ENCODE measurements at regions not wholly inside any gene's neighbourhood (a gene's known extent, or its start where the extent isn't known, plus 50 kb on each side); places are given as distances from the start of the nearest gene placed in this dataset.

- H3K36me3 ChIP-seq (ENCODE audit: control insufficient read depth, insufficient read depth, low read length), result no peaks in the 10 kb centered on the region
- H3K4me2 ChIP-seq (ENCODE audit: low read depth, low read length), result no peak overlapping the region
- H2AK5ac ChIP-seq (ENCODE audit: low read depth, low read length), result no peak overlapping the region
- H2BK120ac ChIP-seq (ENCODE audit: low read depth, low read length), result no peak overlapping the region
- H3K18ac ChIP-seq (ENCODE audit: low read depth, low read length), result no peak overlapping the region
- peaks cover 28% of the 10 kb centered on the region for H3K27me3 ChIP-seq (ENCODE audit: control insufficient read depth, insufficient read depth, low read length)
- DNase-seq (no peak), ATAC-seq (ENCODE audit: low read depth) (no peak)
- no peak overlapping the region for H3K4ac ChIP-seq (ENCODE audit: low read depth, low read length)
- no peak overlapping the region for H3K23ac ChIP-seq (ENCODE audit: low read depth, low read length)
- H2AK9ac ChIP-seq (replicated peaks; ENCODE audit: low read depth, low read length, poor library complexity), result no peak overlapping the region
- H3K79me1 ChIP-seq (ENCODE audit: low read depth in 1 of 2, low read length in 2 of 2), result no peaks in the 10 kb centered on the region
- no peak overlapping the region for H3K56ac ChIP-seq (ENCODE audit: extremely low read depth, insufficient read depth, low read length)
- no peak overlapping the region for H2BK20ac ChIP-seq (ENCODE audit: low read depth, low read length)
- H2BK15ac ChIP-seq (ENCODE audit: low read depth, low read length), result no peak overlapping the region
- TF ChIP-seq ELK1 (IDR thresholded peaks at IDR 0.05; ENCODE audit: borderline replicate concordance, low read depth, low read length), result no peak
- no peak for TF ChIP-seq USF2 (IDR thresholded peaks at IDR 0.05; ENCODE audit: low read depth, low read length)
- no peak for TF ChIP-seq CEBPB (IDR thresholded peaks at IDR 0.05; ENCODE audit: low read depth, low read length)
- no peak for TF ChIP-seq SMC3 (IDR thresholded peaks at IDR 0.05; ENCODE audit: low read depth, low read length)
- TF ChIP-seq RCOR1 (IDR thresholded peaks at IDR 0.05; ENCODE audit: insufficient replicate concordance, low read length), result no peak
- TF ChIP-seq CTCF (conservative IDR thresholded peaks at IDR 0.05; ENCODE audit: low read depth, low read length), result no peak
- no peak for TF ChIP-seq POLR2A (IDR thresholded peaks at IDR 0.05; ENCODE audit: low read depth, low read length)
- no peak for TF ChIP-seq MAFK (IDR thresholded peaks at IDR 0.05; ENCODE audit: low read depth, low read length)
- TF ChIP-seq MAZ (IDR thresholded peaks at IDR 0.05; ENCODE audit: borderline replicate concordance, low read depth, low read length), result no peak
- no peak for TF ChIP-seq BHLHE40 (IDR thresholded peaks at IDR 0.05; ENCODE audit: low read depth, low read length)
- no peak for TF ChIP-seq RAD21 (IDR thresholded peaks at IDR 0.05; ENCODE audit: low read length)
- H4K20me1 ChIP-seq (ENCODE audit: insufficient read depth, low read length), result no peaks in the 10 kb centered on the region
- BruUV-seq (replicated peaks), result no TSS peak
- H3K27ac ChIP-seq (ENCODE audit: insufficient read depth, low read length), result no peak overlapping the region
- no peak overlapping the region for H4K5ac ChIP-seq (ENCODE audit: low read depth, low read length)
- H3K4me1 ChIP-seq (ENCODE audit: control insufficient read depth, insufficient read depth, low read length), result no peaks in the 10 kb centered on the region
- intact Hi-C loops (cut with micrococcal nuclease), result no loop called here
- H4K8ac ChIP-seq (ENCODE audit: low read depth in 2 of 2, low read length in 2 of 2), result no peak overlapping the region
- H3K9me1 ChIP-seq (ENCODE audit: insufficient read depth, low read length), result no peaks in the 10 kb centered on the region
- no peaks in the 10 kb centered on the region for H3K9me3 ChIP-seq (ENCODE audit: control insufficient read depth, insufficient read depth, low read length)
- ChIA-PET CTCF (no interaction called here), POLR2A (ENCODE audit: unreplicated experiment) (no interaction called here)
- H3K9ac ChIP-seq (ENCODE audit: low read depth, low read length), result no peak overlapping the region
- H2BK5ac ChIP-seq (ENCODE audit: low read depth, low read length, poor library complexity, severe bottlenecking), result no peak overlapping the region
- H3K4me3 ChIP-seq (ENCODE audit: insufficient read depth, low read depth, low read length), result no peak overlapping the region
- WGBS, 2 experiments (ENCODE audit: extremely low coverage in 2 of 2, insufficient read length in 1 of 2), result 100% methylated on average over 1 of the region's 4 CpGs; no CpG with 5 or more reads in 1 of the 2 experiments
- H4K91ac ChIP-seq (ENCODE audit: insufficient read depth, low read depth, low read length), result no peak overlapping the region
- H3K14ac ChIP-seq (replicated peaks; ENCODE audit: low read depth, low read length), result no peak overlapping the region
- no peak overlapping the region for H2AFZ ChIP-seq (replicated peaks; ENCODE audit: low read length, poor library complexity)
- dilution Hi-C loops (cut with HindIII; ENCODE audit: low sequenced_read_pairs, unreplicated experiment), result no loop called here
- in situ Hi-C loops (cut with MboI; ENCODE audit: low sequenced_read_pairs), result no loop called here
Measured at GRCh38 chr4:183029365-183029764, 69.7 kb upstream of the WWC2 start.
